ENCODE measurements at regions not wholly inside any gene's neighbourhood (a gene's known extent, or its start where the extent isn't known, plus 50 kb on each side); places are given as distances from the start of the nearest gene placed in this dataset.

GRCh38 chr1:188096521-188096920 is 1267.8 kb downstream of the PLA2G4A start:
- no peak for TF ChIP-seq CTCF (conservative IDR thresholded peaks at IDR 0.05; ENCODE audit: low read depth in 2 of 2)
- no peak for TF ChIP-seq POLR2AphosphoS5 (IDR thresholded peaks at IDR 0.05; ENCODE audit: low read depth)
- no peak for TF ChIP-seq JUNB (IDR thresholded peaks at IDR 0.05; ENCODE audit: unreplicated experiment)
- TF ChIP-seq EZH2 (IDR thresholded peaks at IDR 0.05; ENCODE audit: low read depth, unreplicated experiment): no peak
- TF ChIP-seq ZNF462 (CRISPR knock-in tag; IDR thresholded peaks at IDR 0.05): no peak

All from GM23338 (cell line).